SK-N-SH (cell line): ENCODE measurements at regions not wholly inside any gene's neighbourhood (a gene's known extent, or its start where the extent isn't known, plus 50 kb on each side); places are given as distances from the start of the nearest gene placed in this dataset.

Experiments used
- CTCF ChIA-PET: fragments of 300-600, 350-600 bp; formaldehyde crosslinking; extraction: SDS; loops from one replicate; lab custom pipeline; 2021; lab: Yijun Ruan, JAX
- POLR2A ChIA-PET: fragments of 350-600 bp; sonication (Branson Sonifier 250); formaldehyde crosslinking; extraction: SDS; loops from one replicate; lab custom pipeline; 2020; ENCODE audit warnings: antibody characterized with exemption, inconsistent platforms; lab: Yijun Ruan, JAX
- DNase-seq: peaks from one replicate; pipeline ENCODE4 v3.0.0; 2012
- H2AFZ ChIP-seq: fragments of 200-600 bp; sonication (generic); 2 replicates; pipeline ENCODE4 v1.8.1; 2016; ENCODE audit warnings: antibody characterized with exemption, mild to moderate bottlenecking, low read depth
- H3F3A ChIP-seq: fragments of 200-600 bp; sonication (generic); replicated peaks from 2 replicates; pipeline ENCODE3; 2016; ENCODE audit warnings: antibody characterized with exemption, mild to moderate bottlenecking; ENCODE audit not compliant: insufficient read depth
- H3K27ac ChIP-seq, 2 experiments: fragments of 200-500 bp in 1 of 2; fragments of 200-600 bp in 1 of 2; sonication (Bioruptor generic) in 1 of 2; sonication (generic), shearing (Covaris generic) in 1 of 2; 2 replicates each; pipeline versions ENCODE4 v1.5.1 to v1.6.1; 2014 to 2016; ENCODE audit warnings: low read depth in 2 of 2, inconsistent platforms in 1 of 2, low read length in 1 of 2, mild to moderate bottlenecking in 1 of 2, mixed read lengths in 1 of 2
- H3K27me3 ChIP-seq: fragments of 200-600 bp; sonication (generic), shearing (Covaris generic); 2 replicates; pipeline ENCODE4 v1.6.1; 2016; ENCODE audit warnings: mixed run types; ENCODE audit not compliant: insufficient read depth
- H3K36me3 ChIP-seq, 2 experiments: fragments of 200-500 bp in 1 of 2; fragments of 200-600 bp in 1 of 2; sonication (Bioruptor generic) in 1 of 2; sonication (generic) in 1 of 2; replicated peaks in 1 of 2; 2 replicates each; pipeline versions ENCODE3 to v1.5.1; 2014 to 2016; ENCODE audit warnings: low read length in 1 of 2, mild to moderate bottlenecking in 1 of 2; ENCODE audit not compliant: insufficient read depth in 2 of 2, control insufficient read depth in 1 of 2
- H3K4me1 ChIP-seq, 2 experiments: fragments of 200-500 bp in 1 of 2; fragments of 200-600 bp in 1 of 2; sonication (Bioruptor generic) in 1 of 2; sonication (generic), shearing (Covaris generic) in 1 of 2; 2 replicates each; pipeline versions ENCODE4 v1.5.1 to v1.6.1; 2014 to 2016; ENCODE audit warnings: low read depth in 1 of 2, low read length in 1 of 2, mixed run types in 1 of 2; ENCODE audit not compliant: insufficient read depth in 2 of 2, control insufficient read depth in 1 of 2
- H3K4me2 ChIP-seq: fragments of 200-600 bp; sonication (generic), shearing (Covaris generic); 2 replicates; pipeline ENCODE4 v1.6.1; 2017; ENCODE audit warnings: mixed run types
- H3K4me3 ChIP-seq, 2 experiments: fragments of 200-500 bp in 1 of 2; fragments of 200-600 bp in 1 of 2; sonication (Bioruptor generic) in 1 of 2; sonication (generic), shearing (Covaris generic) in 1 of 2; 2 replicates each; pipeline versions ENCODE4 v1.5.1 to v1.8.1; 2014 to 2016; ENCODE audit warnings: low read depth in 2 of 2, inconsistent platforms in 1 of 2, low read length in 1 of 2, mild to moderate bottlenecking in 1 of 2, mixed read lengths in 1 of 2, moderate library complexity in 1 of 2
- H3K79me2 ChIP-seq: fragments of 200-600 bp; sonication (generic); 2 replicates; pipeline ENCODE4 v1.8.1; 2017; ENCODE audit warnings: mild to moderate bottlenecking; ENCODE audit not compliant: insufficient read depth
- H3K9ac ChIP-seq: fragments of 200-600 bp; sonication (generic); 2 replicates; pipeline ENCODE4 v1.6.1; 2017; ENCODE audit warnings: mixed run types
- H3K9me2 ChIP-seq: fragments of 200-600 bp; sonication (generic); 2 replicates; pipeline ENCODE4 v1.6.1; 2017; ENCODE audit warnings: mixed run types
- H3K9me3 ChIP-seq: fragments of 200-600 bp; sonication (generic); 2 replicates; pipeline ENCODE4 v1.6.1; 2017; ENCODE audit warnings: mixed run types, mild to moderate bottlenecking, moderate library complexity
- H4K20me1 ChIP-seq: fragments of 200-600 bp; sonication (generic); 2 replicates; pipeline ENCODE4 v1.6.1; 2017; ENCODE audit warnings: mild to moderate bottlenecking, mixed run types; ENCODE audit not compliant: insufficient read depth
- ELF1 ChIP-seq: IDR thresholded peaks from 2 replicates; pipeline ENCODE4 v1.4.0; 2012
- FOXJ3 ChIP-seq: sonication (generic); formaldehyde crosslinking; IDR thresholded peaks from 2 replicates; pipeline ENCODE4 v1.5.1; 2020; ENCODE audit warnings: mild to moderate bottlenecking, missing genetic modification reagents
- IRF3 ChIP-seq: fragments of 150-350 bp; IDR thresholded peaks from 2 replicates; pipeline ENCODE4 v1.6.1; 2016; ENCODE audit warnings: mild to moderate bottlenecking, low read depth, low read length
- JUND ChIP-seq: IDR thresholded peaks from 2 replicates; pipeline ENCODE4 v1.4.0; 2012
- NRF1 ChIP-seq: IDR thresholded peaks from 2 replicates; pipeline ENCODE4 v1.6.1; 2012; ENCODE audit warnings: low read depth, mild to moderate bottlenecking, low read length
- PBX3 ChIP-seq: IDR thresholded peaks from 2 replicates; pipeline ENCODE4; 2012
- POLR2AphosphoS5 ChIP-seq: IDR thresholded peaks from 2 replicates; pipeline ENCODE4 v1.6.1; 2012; ENCODE audit warnings: low read depth, low read length
- REST ChIP-seq: IDR thresholded peaks from 2 replicates; pipeline ENCODE4 v1.6.1; 2012; ENCODE audit warnings: mild to moderate bottlenecking, low read depth, low read length, moderate library complexity
- SIN3A ChIP-seq: IDR thresholded peaks from 2 replicates; pipeline ENCODE4 v1.6.1; 2012; ENCODE audit warnings: low read depth, mild to moderate bottlenecking, low read length, moderate library complexity, borderline replicate concordance
- SMC3 ChIP-seq: IDR thresholded peaks from 2 replicates; pipeline ENCODE4 v1.6.1; 2012; ENCODE audit warnings: low read depth, low read length, improper control_type of control experiment
- TCF12 ChIP-seq: IDR thresholded peaks from 2 replicates; pipeline ENCODE4 v1.4.0; 2012
- USF1 ChIP-seq: IDR thresholded peaks from 2 replicates; pipeline ENCODE4 v1.4.0; 2012; ENCODE audit warnings: low read depth, borderline replicate concordance
- USF2 ChIP-seq: fragments of 150-350 bp; IDR thresholded peaks from 2 replicates; pipeline ENCODE4 v1.6.1; 2017; ENCODE audit warnings: antibody characterized with exemption, low read length, low read depth, borderline replicate concordance
- YY1 ChIP-seq: IDR thresholded peaks from 2 replicates; pipeline ENCODE4 v1.4.0; 2012; ENCODE audit warnings: low read depth, mild to moderate bottlenecking
- WGBS: methylation state at CpG from one replicate; pipeline ENCODE4 v1.1.6; 2017; ENCODE audit warnings: low lambda C conversion rate; 5-methylcytosine and 5-hydroxymethylcytosine counted together
- TF ChIP-seq, protein P1 (sequence below): IDR thresholded peaks from 2 replicates; pipeline ENCODE4 v1.4.0; 2012; ENCODE audit warnings: low read depth, borderline replicate concordance

DNA sequence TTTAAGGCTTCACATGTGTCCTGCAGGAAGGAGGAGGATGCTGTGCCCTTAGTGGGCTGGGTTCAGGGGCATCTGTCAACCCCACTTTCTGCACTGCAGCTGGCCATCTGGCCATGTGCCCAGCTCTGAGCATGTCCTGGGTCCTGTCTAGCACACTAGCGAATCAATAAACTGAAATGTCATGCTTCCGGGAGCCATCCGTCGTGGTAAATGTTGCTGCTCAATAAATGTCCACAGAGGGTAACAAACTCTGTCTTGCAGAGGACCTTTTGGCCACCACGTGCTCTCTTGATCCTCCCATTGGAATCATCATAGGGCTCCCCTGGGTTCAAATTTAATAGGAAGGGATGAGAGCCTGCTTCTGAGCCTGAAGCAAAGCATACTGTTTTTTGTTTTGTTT, 168.6 kb upstream of the PIRT start:
- WGBS, result 18% methylated on average over 4 of the region's 5 CpGs
- TF ChIP-seq PBX3, result no peak
- TF ChIP-seq, protein P1, sequence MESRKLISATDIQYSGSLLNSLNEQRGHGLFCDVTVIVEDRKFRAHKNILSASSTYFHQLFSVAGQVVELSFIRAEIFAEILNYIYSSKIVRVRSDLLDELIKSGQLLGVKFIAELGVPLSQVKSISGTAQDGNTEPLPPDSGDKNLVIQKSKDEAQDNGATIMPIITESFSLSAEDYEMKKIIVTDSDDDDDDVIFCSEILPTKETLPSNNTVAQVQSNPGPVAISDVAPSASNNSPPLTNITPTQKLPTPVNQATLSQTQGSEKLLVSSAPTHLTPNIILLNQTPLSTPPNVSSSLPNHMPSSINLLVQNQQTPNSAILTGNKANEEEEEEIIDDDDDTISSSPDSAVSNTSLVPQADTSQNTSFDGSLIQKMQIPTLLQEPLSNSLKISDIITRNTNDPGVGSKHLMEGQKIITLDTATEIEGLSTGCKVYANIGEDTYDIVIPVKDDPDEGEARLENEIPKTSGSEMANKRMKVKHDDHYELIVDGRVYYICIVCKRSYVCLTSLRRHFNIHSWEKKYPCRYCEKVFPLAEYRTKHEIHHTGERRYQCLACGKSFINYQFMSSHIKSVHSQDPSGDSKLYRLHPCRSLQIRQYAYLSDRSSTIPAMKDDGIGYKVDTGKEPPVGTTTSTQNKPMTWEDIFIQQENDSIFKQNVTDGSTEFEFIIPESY, result no peak
- TF ChIP-seq FOXJ3 (CRISPR knock-in tag), result no peak
- no peak for TF ChIP-seq USF2
- no peak for TF ChIP-seq REST
- no peak for TF ChIP-seq ELF1
- TF ChIP-seq USF1, result no peak
- no peak for TF ChIP-seq JUND
- no peak for TF ChIP-seq TCF12
- TF ChIP-seq NRF1, result no peak
- no peak for TF ChIP-seq YY1
- TF ChIP-seq SIN3A, result no peak
- no peak for TF ChIP-seq SMC3
- TF ChIP-seq POLR2AphosphoS5, result no peak
- TF ChIP-seq IRF3, result no peak
- CTCF ChIA-PET, result no interaction called here

More for the DNA sequence above, 168.6 kb upstream of the PIRT start:
- Histone ChIP-seq H3K4me3 (no peak overlapping the region), H3K27ac (no peak overlapping the region), H3K27me3 (no peaks in the 10 kb centered on the region), H3F3A (no peaks in the 10 kb centered on the region), H3K9ac (no peak overlapping the region), H3K4me2 (no peak overlapping the region), H3K9me2 (no peaks in the 10 kb centered on the region), H4K20me1 (no peaks in the 10 kb centered on the region), H2AFZ (no peak overlapping the region), H3K79me2 (no peaks in the 10 kb centered on the region), H3K36me3 (no peaks in the 10 kb centered on the region), H3K9me3 (no peaks in the 10 kb centered on the region), H3K4me1 (no peaks in the 10 kb centered on the region)
- no peak for DNase-seq
- POLR2A ChIA-PET, result no interaction called here
